Activated B cell treated with CpG ODN at 0.5 μM for 24 hours (primary cell): ENCODE measurements at regions not wholly inside any gene's neighbourhood (a gene's known extent, or its start where the extent isn't known, plus 50 kb on each side); places are given as distances from the start of the nearest gene placed in this dataset.

ENCODE experiments used
- ATAC-seq: fragments of 200-7000 bp; cut with Tn5 transposase; one replicate; pipeline ENCODE4 v1.10.0; 2021; ENCODE audit warnings: low read depth, mild to moderate bottlenecking, moderate library complexity
- CTCF ChIA-PET: fragments of 350-600 bp; sonication (Branson Sonifier 250); formaldehyde crosslinking; loops from one replicate; lab custom pipeline; 2021; ENCODE audit warnings: antibody characterized with exemption; lab: Charles Lee
- POLR2A ChIA-PET: fragments of 350-600 bp; sonication (Branson Sonifier 250); formaldehyde crosslinking; loops from one replicate; lab custom pipeline; 2021; ENCODE audit warnings: antibody characterized with exemption; lab: Charles Lee
- DNase-seq: peaks from one replicate; pipeline ENCODE4 v3.0.0; 2022
- H3K27ac Mint-ChIP-seq: one replicate; pipeline ENCODE4 v1.8.0; 2020; ENCODE audit warnings: mixed read lengths
- H3K27me3 Mint-ChIP-seq: one replicate; pipeline ENCODE4 v1.8.0; 2021; ENCODE audit warnings: mixed read lengths
- H3K36me3 Mint-ChIP-seq: one replicate; pipeline ENCODE4 v1.8.0; 2021; ENCODE audit warnings: low read depth, mixed read lengths
- H3K4me1 Mint-ChIP-seq: one replicate; pipeline ENCODE4 v1.8.0; 2021; ENCODE audit warnings: mixed read lengths
- H3K4me3 Mint-ChIP-seq: one replicate; pipeline ENCODE4 v1.8.0; 2020; ENCODE audit warnings: mild to moderate bottlenecking, mixed read lengths
- H3K9me3 Mint-ChIP-seq: one replicate; pipeline ENCODE4 v1.8.0; 2020; ENCODE audit warnings: mixed read lengths
- CTCF ChIP-seq: fragments of 200-600 bp; IDR thresholded peaks from one replicate; pipeline ENCODE4 v1.8.0; 2022; ENCODE audit warnings: antibody characterized with exemption, mild to moderate bottlenecking
- intact Hi-C: fragments of 100-400 bp; cut with micrococcal nuclease; formaldehyde crosslinking; loops from one replicate; pipeline ENCODE4 v1.15.1; 2024

- intact Hi-C loops, result no loop called here
- H3K4me3 Mint-ChIP-seq, result no peak overlapping the region
- no peaks in the 10 kb centered on the region for H3K36me3 Mint-ChIP-seq
- ChIA-PET CTCF (no interaction called here), POLR2A (no interaction called here)
- no peak overlapping the region for H3K27ac Mint-ChIP-seq
- no peaks in the 10 kb centered on the region for H3K27me3 Mint-ChIP-seq
- no peak for DNase-seq
- no peak for ATAC-seq
- H3K9me3 Mint-ChIP-seq, result peaks cover 2% of the 10 kb centered on the region
- no peaks in the 10 kb centered on the region for H3K4me1 Mint-ChIP-seq
- no peak for TF ChIP-seq CTCF
Observed at GRCh38 chr3:162538491-162538890, 1041.9 kb downstream of the OTOL1 start.

- no peak overlapping the region for H3K4me3 Mint-ChIP-seq
- DNase-seq (no peak), ATAC-seq (no peak)
- no peaks in the 10 kb centered on the region for H3K27me3 Mint-ChIP-seq
- peaks cover 3% of the 10 kb centered on the region for H3K9me3 Mint-ChIP-seq
- ChIA-PET CTCF (no interaction called here), POLR2A (no interaction called here)
- H3K27ac Mint-ChIP-seq, result no peak overlapping the region
- no peaks in the 10 kb centered on the region for H3K4me1 Mint-ChIP-seq
- intact Hi-C loops, result no loop called here
- TF ChIP-seq CTCF, result no peak
- H3K36me3 Mint-ChIP-seq, result no peaks in the 10 kb centered on the region
Observed at GRCh38 chr3:162538906-162539305, 1042.3 kb downstream of the OTOL1 start.

GRCh38 chr3:162540421-162540820, 1043.8 kb downstream of the OTOL1 start:
- CTCF ChIA-PET, result no interaction called here
- H3K36me3 Mint-ChIP-seq, result no peaks in the 10 kb centered on the region
- no peak overlapping the region for H3K4me3 Mint-ChIP-seq
- ATAC-seq (no peak), DNase-seq (no peak)
- POLR2A ChIA-PET, result no interaction called here
- no peaks in the 10 kb centered on the region for H3K27me3 Mint-ChIP-seq
- no peak for TF ChIP-seq CTCF
- intact Hi-C loops, result no loop called here
- peaks cover 3% of the 10 kb centered on the region for H3K9me3 Mint-ChIP-seq
- no peak overlapping the region for H3K27ac Mint-ChIP-seq
- H3K4me1 Mint-ChIP-seq, result no peaks in the 10 kb centered on the region

GRCh38 chr3:162541923-162542322, 1045.3 kb downstream of the OTOL1 start:
- intact Hi-C loops, result no loop called here
- no peak for ATAC-seq
- CTCF ChIA-PET, result no interaction called here
- DNase-seq, result no peak
- no peak overlapping the region for H3K27ac Mint-ChIP-seq
- TF ChIP-seq CTCF, result no peak
- no peak overlapping the region for H3K4me3 Mint-ChIP-seq
- POLR2A ChIA-PET, result no interaction called here
- peaks cover 2% of the 10 kb centered on the region for H3K9me3 Mint-ChIP-seq
- no peaks in the 10 kb centered on the region for H3K27me3 Mint-ChIP-seq
- no peaks in the 10 kb centered on the region for H3K36me3 Mint-ChIP-seq
- H3K4me1 Mint-ChIP-seq, result no peaks in the 10 kb centered on the region

GRCh38 chr3:162544246-162544645, 1047.6 kb downstream of the OTOL1 start:
- H3K9me3 Mint-ChIP-seq, result peaks cover 2% of the 10 kb centered on the region
- DNase-seq (no peak), ATAC-seq (no peak)
- no peak overlapping the region for H3K27ac Mint-ChIP-seq
- no peaks in the 10 kb centered on the region for H3K36me3 Mint-ChIP-seq
- no peaks in the 10 kb centered on the region for H3K4me1 Mint-ChIP-seq
- intact Hi-C loops, result no loop called here
- no peak for TF ChIP-seq CTCF
- POLR2A ChIA-PET, result no interaction called here
- H3K27me3 Mint-ChIP-seq, result no peaks in the 10 kb centered on the region
- CTCF ChIA-PET, result no interaction called here
- no peak overlapping the region for H3K4me3 Mint-ChIP-seq
